ENCODE measurements at regions not wholly inside any gene's neighbourhood (a gene's known extent, or its start where the extent isn't known, plus 50 kb on each side); places are given as distances from the start of the nearest gene placed in this dataset.
A peak's percentile ranks its signal among the peaks of the same experiment; 100 is the strongest.

DNA sequence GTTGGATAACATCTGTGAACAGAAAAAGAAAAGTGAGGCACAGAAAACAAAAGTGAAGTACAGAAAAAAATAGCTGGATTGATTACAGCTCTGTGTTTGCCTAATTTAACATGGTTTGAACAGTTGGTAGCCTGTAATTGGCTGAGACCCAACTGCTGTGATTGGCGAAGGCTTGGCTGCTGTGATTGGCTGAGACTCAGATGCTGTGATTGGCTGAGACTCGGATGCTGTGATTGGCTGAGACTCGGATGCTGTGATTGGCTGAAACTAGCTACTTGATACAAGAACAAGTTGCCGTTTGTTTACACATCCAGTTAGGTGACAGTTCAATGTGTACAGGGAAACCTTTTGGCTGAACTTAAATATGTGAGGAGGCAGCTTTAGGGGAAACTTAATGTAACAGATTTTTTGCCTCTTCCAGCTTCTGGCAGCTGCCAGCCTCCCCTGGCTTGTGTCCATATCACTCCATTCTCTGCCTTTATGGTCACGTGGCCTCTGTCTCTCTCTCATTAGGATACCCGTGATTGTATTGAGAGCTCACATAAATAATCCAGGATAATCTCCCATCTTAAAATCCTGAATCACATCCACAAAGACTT is 223.4 kb upstream of the FOXA2 start:
- POLR2A ChIA-PET (ENCODE audit: unreplicated experiment) = no interaction called here

More for the DNA sequence above, 223.4 kb upstream of the FOXA2 start:
- 30% methylated on average over 2 of the region's 6 CpGs; no CpG with 5 or more reads in 1 of the 2 experiments for WGBS, 2 experiments (ENCODE audit: extremely low coverage in 2 of 2, insufficient read length in 1 of 2)
- Histone ChIP-seq H3K56ac (ENCODE audit: extremely low read depth, insufficient read depth, low read length) (no peak overlapping the region), H3K9me3 (ENCODE audit: control insufficient read depth, insufficient read depth, low read length) (no peaks in the 10 kb centered on the region), H3K23ac (ENCODE audit: low read depth, low read length) (no peak overlapping the region), H2BK20ac (ENCODE audit: low read depth, low read length) (no peak overlapping the region), H2AK9ac (replicated peaks; ENCODE audit: low read depth, low read length, poor library complexity) (no peak overlapping the region), H3K4me3 (ENCODE audit: insufficient read depth, low read depth, low read length) (no peak overlapping the region), H2BK15ac (ENCODE audit: low read depth, low read length) (no peak overlapping the region), H3K36me3 (ENCODE audit: control insufficient read depth, insufficient read depth, low read length) (no peaks in the 10 kb centered on the region), H3K4me1 (ENCODE audit: control insufficient read depth, insufficient read depth, low read length) (no peaks in the 10 kb centered on the region), H2AK5ac (ENCODE audit: low read depth, low read length) (no peak overlapping the region), H3K18ac (ENCODE audit: low read depth, low read length) (no peak overlapping the region), H4K8ac (ENCODE audit: low read depth in 2 of 2, low read length in 2 of 2) (no peak overlapping the region), H3K9me1 (ENCODE audit: insufficient read depth, low read length) (no peaks in the 10 kb centered on the region), H2AFZ (replicated peaks; ENCODE audit: low read length, poor library complexity) (no peak overlapping the region), H3K4me2 (ENCODE audit: low read depth, low read length) (no peak overlapping the region), H3K27ac (ENCODE audit: insufficient read depth, low read length) (no peak overlapping the region), H2BK120ac (ENCODE audit: low read depth, low read length) (no peak overlapping the region), H4K5ac (ENCODE audit: low read depth, low read length) (no peak overlapping the region), H3K9ac (ENCODE audit: low read depth, low read length) (no peak overlapping the region), H3K14ac (replicated peaks; ENCODE audit: low read depth, low read length) (no peak overlapping the region), H4K91ac (ENCODE audit: insufficient read depth, low read depth, low read length) (no peak overlapping the region), H3K27me3 (ENCODE audit: control insufficient read depth, insufficient read depth, low read length) (peaks cover 13% of the 10 kb centered on the region), H3K79me1 (ENCODE audit: low read depth in 1 of 2, low read length in 2 of 2) (no peaks in the 10 kb centered on the region), H2BK5ac (ENCODE audit: low read depth, low read length, poor library complexity, severe bottlenecking) (no peak overlapping the region), H4K20me1 (ENCODE audit: insufficient read depth, low read length) (no peaks in the 10 kb centered on the region), H3K4ac (ENCODE audit: low read depth, low read length) (no peak overlapping the region)
- CTCF ChIA-PET = no interaction called here
- ATAC-seq (ENCODE audit: low read depth) (no peak), DNase-seq (peak; percentile 1)
- dilution Hi-C loops (cut with HindIII; ENCODE audit: low sequenced_read_pairs, unreplicated experiment) = no loop called here
- no peak for TF ChIP-seq RCOR1 (IDR thresholded peaks at IDR 0.05; ENCODE audit: insufficient replicate concordance, low read length)
- TF ChIP-seq SMC3 (IDR thresholded peaks at IDR 0.05; ENCODE audit: low read depth, low read length) = no peak
- no peak for TF ChIP-seq MXI1 (IDR thresholded peaks at IDR 0.05; ENCODE audit: borderline replicate concordance, low read depth, low read length)
- no peak for TF ChIP-seq MAZ (IDR thresholded peaks at IDR 0.05; ENCODE audit: borderline replicate concordance, low read depth, low read length)
- no peak for TF ChIP-seq CEBPB (IDR thresholded peaks at IDR 0.05; ENCODE audit: low read depth, low read length)
- no peak for TF ChIP-seq RFX5 (IDR thresholded peaks at IDR 0.05; ENCODE audit: low read depth, low read length)
- TF ChIP-seq POLR2A (IDR thresholded peaks at IDR 0.05; ENCODE audit: low read depth, low read length) = no peak
- TF ChIP-seq, protein P1, sequence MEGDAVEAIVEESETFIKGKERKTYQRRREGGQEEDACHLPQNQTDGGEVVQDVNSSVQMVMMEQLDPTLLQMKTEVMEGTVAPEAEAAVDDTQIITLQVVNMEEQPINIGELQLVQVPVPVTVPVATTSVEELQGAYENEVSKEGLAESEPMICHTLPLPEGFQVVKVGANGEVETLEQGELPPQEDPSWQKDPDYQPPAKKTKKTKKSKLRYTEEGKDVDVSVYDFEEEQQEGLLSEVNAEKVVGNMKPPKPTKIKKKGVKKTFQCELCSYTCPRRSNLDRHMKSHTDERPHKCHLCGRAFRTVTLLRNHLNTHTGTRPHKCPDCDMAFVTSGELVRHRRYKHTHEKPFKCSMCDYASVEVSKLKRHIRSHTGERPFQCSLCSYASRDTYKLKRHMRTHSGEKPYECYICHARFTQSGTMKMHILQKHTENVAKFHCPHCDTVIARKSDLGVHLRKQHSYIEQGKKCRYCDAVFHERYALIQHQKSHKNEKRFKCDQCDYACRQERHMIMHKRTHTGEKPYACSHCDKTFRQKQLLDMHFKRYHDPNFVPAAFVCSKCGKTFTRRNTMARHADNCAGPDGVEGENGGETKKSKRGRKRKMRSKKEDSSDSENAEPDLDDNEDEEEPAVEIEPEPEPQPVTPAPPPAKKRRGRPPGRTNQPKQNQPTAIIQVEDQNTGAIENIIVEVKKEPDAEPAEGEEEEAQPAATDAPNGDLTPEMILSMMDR (conservative IDR thresholded peaks at IDR 0.05; ENCODE audit: low read depth, low read length) = no peak
- TF ChIP-seq BHLHE40 (IDR thresholded peaks at IDR 0.05; ENCODE audit: low read depth, low read length) = no peak
- no peak for TF ChIP-seq NFE2L2 (IDR thresholded peaks at IDR 0.05; ENCODE audit: low read depth, low read length)
- TF ChIP-seq RAD21 (IDR thresholded peaks at IDR 0.05; ENCODE audit: low read length) = no peak
- TF ChIP-seq, protein P2, sequence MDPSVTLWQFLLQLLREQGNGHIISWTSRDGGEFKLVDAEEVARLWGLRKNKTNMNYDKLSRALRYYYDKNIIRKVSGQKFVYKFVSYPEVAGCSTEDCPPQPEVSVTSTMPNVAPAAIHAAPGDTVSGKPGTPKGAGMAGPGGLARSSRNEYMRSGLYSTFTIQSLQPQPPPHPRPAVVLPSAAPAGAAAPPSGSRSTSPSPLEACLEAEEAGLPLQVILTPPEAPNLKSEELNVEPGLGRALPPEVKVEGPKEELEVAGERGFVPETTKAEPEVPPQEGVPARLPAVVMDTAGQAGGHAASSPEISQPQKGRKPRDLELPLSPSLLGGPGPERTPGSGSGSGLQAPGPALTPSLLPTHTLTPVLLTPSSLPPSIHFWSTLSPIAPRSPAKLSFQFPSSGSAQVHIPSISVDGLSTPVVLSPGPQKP (IDR thresholded peaks at IDR 0.05; ENCODE audit: borderline replicate concordance, low read depth, low read length) = no peak
- TF ChIP-seq, protein P3, sequence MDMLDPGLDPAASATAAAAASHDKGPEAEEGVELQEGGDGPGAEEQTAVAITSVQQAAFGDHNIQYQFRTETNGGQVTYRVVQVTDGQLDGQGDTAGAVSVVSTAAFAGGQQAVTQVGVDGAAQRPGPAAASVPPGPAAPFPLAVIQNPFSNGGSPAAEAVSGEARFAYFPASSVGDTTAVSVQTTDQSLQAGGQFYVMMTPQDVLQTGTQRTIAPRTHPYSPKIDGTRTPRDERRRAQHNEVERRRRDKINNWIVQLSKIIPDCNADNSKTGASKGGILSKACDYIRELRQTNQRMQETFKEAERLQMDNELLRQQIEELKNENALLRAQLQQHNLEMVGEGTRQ (IDR thresholded peaks at IDR 0.05; ENCODE audit: low read depth, low read length) = no peak
- no peak for TF ChIP-seq CHD1 (IDR thresholded peaks at IDR 0.05; ENCODE audit: low read depth, low read length)
- TF ChIP-seq FOS (IDR thresholded peaks at IDR 0.05; ENCODE audit: low read depth, low read length) = no peak
- no peak for TF ChIP-seq MAFK (IDR thresholded peaks at IDR 0.05; ENCODE audit: low read depth, low read length)
- intact Hi-C loops (cut with micrococcal nuclease) = no loop called here
- no TSS peak for BruUV-seq (replicated peaks)
- in situ Hi-C loops (cut with MboI; ENCODE audit: low sequenced_read_pairs) = no loop called here
